AG04450 (cell line): ENCODE measurements at regions not wholly inside any gene's neighbourhood (a gene's known extent, or its start where the extent isn't known, plus 50 kb on each side); places are given as distances from the start of the nearest gene placed in this dataset.

Experiments used
- CTCF ChIA-PET: fragments of 300-600, 350-600 bp; formaldehyde crosslinking; extraction: SDS; loops from one replicate; lab custom pipeline; 2022; ENCODE audit warnings: antibody characterized with exemption, inconsistent platforms; lab: Charles Lee
- POLR2A ChIA-PET: fragments of 350-600 bp; formaldehyde crosslinking; extraction: SDS; loops from one replicate; lab custom pipeline; 2021; ENCODE audit warnings: antibody characterized with exemption, inconsistent platforms; lab: Yijun Ruan, JAX
- DNase-seq: peaks from one replicate; pipeline ENCODE4 v3.0.0-alpha.2; 2011; ENCODE audit warnings: low read depth, low spot score
- H3K27ac ChIP-seq: one replicate; pipeline ENCODE4 v1.5.1; 2012; ENCODE audit warnings: low read depth, low read length, control low read depth
- H3K27me3 ChIP-seq: one replicate; pipeline ENCODE4 v1.6.0; 2012; ENCODE audit warnings: low read length; ENCODE audit not compliant: control insufficient read depth, insufficient read depth
- H3K4me3 ChIP-seq: 2 replicates; pipeline ENCODE4 v1.5.1; 2011; ENCODE audit warnings: mild to moderate bottlenecking, low read depth, low read length, control low read depth
- H3K9me3 ChIP-seq: 2 replicates; pipeline ENCODE4 v1.5.1; 2012; ENCODE audit warnings: low read length; ENCODE audit not compliant: control insufficient read depth, insufficient read depth
- CTCF ChIP-seq: IDR thresholded peaks from 2 replicates; pipeline ENCODE4 v1.5.1; 2011; ENCODE audit warnings: low read depth, low read length, control low read depth, inconsistent platforms

- no peak overlapping the region for H3K27ac ChIP-seq
- DNase-seq, result no peak
- no peaks in the 10 kb centered on the region for H3K27me3 ChIP-seq
- peaks cover 16% of the 10 kb centered on the region for H3K9me3 ChIP-seq
- no peak for TF ChIP-seq CTCF
- H3K4me3 ChIP-seq, result no peak overlapping the region
- CTCF ChIA-PET, result no interaction called here
- POLR2A ChIA-PET, result no interaction called here
Observed at GRCh38 chr20:19008497-19008896, 194.9 kb downstream of the SCP2D1 start.

- no peak overlapping the region for H3K4me3 ChIP-seq
- no peak for TF ChIP-seq CTCF
- H3K27me3 ChIP-seq, result no peaks in the 10 kb centered on the region
- ChIA-PET CTCF (no interaction called here), POLR2A (no interaction called here)
- H3K27ac ChIP-seq, result no peak overlapping the region
- H3K9me3 ChIP-seq, result peaks cover 22% of the 10 kb centered on the region
- DNase-seq, result no peak
Observed at GRCh38 chr20:19009081-19009688, 195.6 kb downstream of the SCP2D1 start.

- ChIA-PET POLR2A (no interaction called here), CTCF (no interaction called here)
- H3K4me3 ChIP-seq, result no peak overlapping the region
- no peak for DNase-seq
- no peak overlapping the region for H3K27ac ChIP-seq
- no peaks in the 10 kb centered on the region for H3K27me3 ChIP-seq
- peaks cover 38% of the 10 kb centered on the region for H3K9me3 ChIP-seq
- TF ChIP-seq CTCF, result no peak
Observed at GRCh38 chr20:19012676-19013075, 199.1 kb downstream of the SCP2D1 start.

- POLR2A ChIA-PET, result no interaction called here
- CTCF ChIA-PET, result no interaction called here
- no peak for DNase-seq
Observed at GRCh38 chr20:19013907-19014306, 198.5 kb upstream of the SLC24A3 start.

More at GRCh38 chr20:19013907-19014306, 198.5 kb upstream of the SLC24A3 start:
- TF ChIP-seq CTCF, result no peak
- Histone ChIP-seq H3K9me3 (peaks cover 44% of the 10 kb centered on the region), H3K4me3 (no peak overlapping the region), H3K27ac (no peak overlapping the region), H3K27me3 (no peaks in the 10 kb centered on the region)
